Chondrocyte (in vitro differentiated cells): ENCODE measurements at regions not wholly inside any gene's neighbourhood (a gene's known extent, or its start where the extent isn't known, plus 50 kb on each side); places are given as distances from the start of the nearest gene placed in this dataset.

Experiments
- DNase-seq: peaks from one replicate; pipeline ENCODE4 v3.0.0; 2021; ENCODE audit warnings: mixed read lengths, low spot score
- H3K27ac Mint-ChIP-seq: one replicate; pipeline ENCODE4 v1.8.0; 2021; ENCODE audit warnings: mild to moderate bottlenecking, moderate library complexity, mixed read lengths; ENCODE audit not compliant: unreplicated experiment
- H3K27me3 Mint-ChIP-seq: 2 replicates; pipeline ENCODE4 v1.8.0; 2021; ENCODE audit warnings: low read depth, mixed read lengths
- H3K36me3 Mint-ChIP-seq: 2 replicates; pipeline ENCODE4 v1.8.0; 2021; ENCODE audit warnings: low read depth, mixed read lengths
- H3K4me1 Mint-ChIP-seq: 2 replicates; pipeline ENCODE4 v1.8.0; 2021; ENCODE audit warnings: low read depth, mild to moderate bottlenecking, mixed read lengths
- H3K4me3 Mint-ChIP-seq: one replicate; pipeline ENCODE4 v1.8.0; 2021; ENCODE audit warnings: mild to moderate bottlenecking, moderate library complexity, mixed read lengths; ENCODE audit not compliant: unreplicated experiment
- H3K9me3 Mint-ChIP-seq: 2 replicates; pipeline ENCODE4 v1.8.0; 2021; ENCODE audit warnings: low read depth, mixed read lengths
- TF ChIP-seq, protein P1 (sequence below): fragments of 200-600 bp; sonication (generic); IDR thresholded peaks from 2 replicates; pipeline ENCODE4 v1.5.0; 2021; ENCODE audit warnings: antibody characterized with exemption, mild to moderate bottlenecking, moderate library complexity

DNA sequence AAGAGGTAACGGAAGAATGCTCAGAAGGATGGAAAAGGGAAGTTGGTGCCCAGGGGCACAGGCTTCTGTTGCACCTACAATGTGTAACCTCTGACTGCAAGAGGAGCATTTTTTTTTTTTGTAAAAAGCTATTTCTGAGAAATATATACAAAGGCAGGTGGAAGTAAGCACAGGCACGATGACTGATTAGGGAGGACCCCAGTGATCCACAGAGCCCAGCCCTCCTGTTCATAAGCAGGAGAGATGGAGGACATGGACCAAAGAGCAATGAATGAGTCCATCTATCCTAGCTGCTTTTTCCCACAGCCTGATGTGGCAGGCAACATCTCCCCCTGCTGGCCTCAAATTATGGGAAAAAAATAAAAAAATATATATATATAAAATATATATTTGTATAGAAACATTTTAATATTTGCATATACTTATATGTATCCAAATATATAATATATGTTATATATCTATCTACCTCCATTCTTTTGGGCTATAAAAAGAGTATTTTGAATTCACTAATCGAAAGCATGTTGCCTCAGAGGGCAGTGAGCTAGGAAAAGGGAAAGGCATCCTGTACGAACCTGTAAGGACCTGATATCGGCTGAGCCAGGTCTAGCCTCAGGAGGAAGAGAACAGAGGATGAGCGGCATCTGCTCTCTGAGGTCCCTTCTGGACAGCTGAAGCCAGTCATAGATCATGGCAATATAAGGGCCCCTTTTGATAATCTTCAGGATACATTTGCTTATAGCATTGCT is 166.0 kb upstream of the STK17B start:
- no peak for DNase-seq
- TF ChIP-seq, protein P1, sequence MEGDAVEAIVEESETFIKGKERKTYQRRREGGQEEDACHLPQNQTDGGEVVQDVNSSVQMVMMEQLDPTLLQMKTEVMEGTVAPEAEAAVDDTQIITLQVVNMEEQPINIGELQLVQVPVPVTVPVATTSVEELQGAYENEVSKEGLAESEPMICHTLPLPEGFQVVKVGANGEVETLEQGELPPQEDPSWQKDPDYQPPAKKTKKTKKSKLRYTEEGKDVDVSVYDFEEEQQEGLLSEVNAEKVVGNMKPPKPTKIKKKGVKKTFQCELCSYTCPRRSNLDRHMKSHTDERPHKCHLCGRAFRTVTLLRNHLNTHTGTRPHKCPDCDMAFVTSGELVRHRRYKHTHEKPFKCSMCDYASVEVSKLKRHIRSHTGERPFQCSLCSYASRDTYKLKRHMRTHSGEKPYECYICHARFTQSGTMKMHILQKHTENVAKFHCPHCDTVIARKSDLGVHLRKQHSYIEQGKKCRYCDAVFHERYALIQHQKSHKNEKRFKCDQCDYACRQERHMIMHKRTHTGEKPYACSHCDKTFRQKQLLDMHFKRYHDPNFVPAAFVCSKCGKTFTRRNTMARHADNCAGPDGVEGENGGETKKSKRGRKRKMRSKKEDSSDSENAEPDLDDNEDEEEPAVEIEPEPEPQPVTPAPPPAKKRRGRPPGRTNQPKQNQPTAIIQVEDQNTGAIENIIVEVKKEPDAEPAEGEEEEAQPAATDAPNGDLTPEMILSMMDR: peak; percentile 86
- peaks cover 36% of the 10 kb centered on the region for H3K4me1 Mint-ChIP-seq
- H3K9me3 Mint-ChIP-seq: no peaks in the 10 kb centered on the region
- H3K27ac Mint-ChIP-seq: peak overlapping the region; percentile 42
- no peaks in the 10 kb centered on the region for H3K27me3 Mint-ChIP-seq
- no peak overlapping the region for H3K4me3 Mint-ChIP-seq
- H3K36me3 Mint-ChIP-seq: peaks cover 3% of the 10 kb centered on the region

DNA sequence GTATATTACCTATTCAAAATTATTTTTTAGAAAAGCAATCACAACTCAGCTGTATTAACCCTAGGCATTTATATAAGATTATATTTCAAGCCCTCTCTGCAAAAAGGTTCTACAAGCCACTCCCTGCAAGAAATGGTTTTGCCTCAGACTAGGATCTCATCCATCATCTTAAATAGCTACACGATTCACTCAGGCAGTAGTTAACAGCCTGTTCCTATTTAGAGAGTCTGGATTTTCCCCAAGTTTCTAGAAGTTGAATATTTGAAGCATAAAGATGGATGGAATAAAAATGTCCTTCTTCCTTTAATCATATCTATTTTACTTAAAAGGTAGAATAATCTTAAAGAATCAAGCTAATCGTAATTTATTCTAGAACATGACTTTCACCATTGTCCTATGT is 167.1 kb upstream of the STK17B start:
- peaks cover 36% of the 10 kb centered on the region for H3K4me1 Mint-ChIP-seq
- no peak overlapping the region for H3K4me3 Mint-ChIP-seq
- H3K9me3 Mint-ChIP-seq: no peaks in the 10 kb centered on the region
- H3K27ac Mint-ChIP-seq: no peak overlapping the region
- no peaks in the 10 kb centered on the region for H3K27me3 Mint-ChIP-seq
- no peak for DNase-seq
- peaks cover 3% of the 10 kb centered on the region for H3K36me3 Mint-ChIP-seq
- TF ChIP-seq, protein P1: no peak

DNA sequence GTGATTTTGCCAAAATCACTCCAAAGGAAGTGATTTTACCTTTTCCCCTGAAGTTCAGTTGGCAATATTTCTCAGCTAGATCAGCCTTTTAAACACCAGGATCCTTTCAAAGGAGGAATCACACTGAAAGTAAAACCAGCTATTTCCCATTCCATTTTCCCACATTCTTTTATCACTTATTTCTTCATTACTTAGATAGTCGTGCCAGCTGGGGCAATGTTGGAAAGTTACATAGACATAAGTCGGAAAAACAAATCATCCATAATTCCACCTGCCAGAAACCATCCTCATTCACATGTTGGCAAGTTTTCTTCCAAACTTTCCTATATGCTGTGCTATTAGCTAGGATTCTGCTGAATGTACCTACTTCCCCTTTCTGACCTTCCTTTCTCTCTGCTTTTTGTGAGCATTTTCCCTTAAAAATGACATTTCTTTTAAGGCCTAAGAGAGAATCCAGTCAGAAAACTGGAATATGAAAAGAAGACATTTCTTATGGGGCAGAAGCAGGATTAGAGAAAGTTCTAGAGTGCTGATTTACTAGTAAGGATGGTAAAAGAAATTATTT is 170.0 kb upstream of the STK17B start:
- Mint-ChIP-seq H3K4me1 (peaks cover 17% of the 10 kb centered on the region), H3K4me3 (no peak overlapping the region), H3K36me3 (peaks cover 3% of the 10 kb centered on the region), H3K27me3 (no peaks in the 10 kb centered on the region), H3K27ac (no peak overlapping the region), H3K9me3 (no peaks in the 10 kb centered on the region)
- TF ChIP-seq, protein P1: no peak
- no peak for DNase-seq

DNA sequence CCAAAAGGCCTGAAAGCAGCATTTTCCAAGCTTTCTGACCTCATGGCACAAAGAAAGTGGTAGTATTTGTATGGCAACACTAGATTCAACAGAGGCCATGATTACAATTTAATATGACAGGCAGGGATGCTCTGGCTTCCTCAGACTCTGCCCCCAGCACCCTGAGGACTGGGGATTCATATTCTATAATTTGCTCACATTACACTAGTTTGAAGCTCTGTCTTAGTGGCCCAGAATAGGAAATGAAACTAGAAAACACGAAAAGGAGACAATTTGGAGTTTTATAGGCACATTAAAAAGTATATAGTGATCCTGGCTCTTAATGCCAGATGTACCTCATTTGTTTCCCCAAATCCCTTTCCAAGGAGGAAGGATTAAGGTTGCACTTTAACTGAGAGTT is 173.0 kb upstream of the STK17B start:
- H3K27ac Mint-ChIP-seq: no peak overlapping the region
- H3K27me3 Mint-ChIP-seq: no peaks in the 10 kb centered on the region
- H3K4me1 Mint-ChIP-seq: no peaks in the 10 kb centered on the region
- H3K4me3 Mint-ChIP-seq: no peak overlapping the region
- H3K9me3 Mint-ChIP-seq: no peaks in the 10 kb centered on the region
- peaks cover 2% of the 10 kb centered on the region for H3K36me3 Mint-ChIP-seq
- no peak for DNase-seq
- TF ChIP-seq, protein P1: no peak

DNA sequence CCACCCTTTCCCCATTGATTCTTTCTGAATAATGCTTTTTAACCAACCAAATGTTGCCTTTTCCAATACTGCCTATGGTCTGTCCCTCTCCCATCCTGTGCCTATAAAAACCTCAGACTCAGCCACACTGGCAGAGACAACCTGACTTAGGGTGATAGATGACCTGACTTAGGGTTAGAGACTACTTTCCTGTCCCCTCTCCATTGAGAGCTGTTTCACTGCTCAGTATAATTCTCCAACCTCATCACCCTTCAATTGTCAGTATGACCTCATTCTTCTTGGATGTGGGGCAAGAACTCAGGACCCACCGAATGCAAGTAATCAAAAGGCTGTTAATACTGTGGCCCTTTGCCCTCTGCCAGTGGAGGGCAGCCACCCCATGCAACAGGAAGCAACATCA is 182.3 kb upstream of the STK17B start:
- H3K9me3 Mint-ChIP-seq: no peaks in the 10 kb centered on the region
- H3K27me3 Mint-ChIP-seq: no peaks in the 10 kb centered on the region
- peaks cover 18% of the 10 kb centered on the region for H3K4me1 Mint-ChIP-seq
- H3K36me3 Mint-ChIP-seq: peaks cover 3% of the 10 kb centered on the region
- no peak overlapping the region for H3K27ac Mint-ChIP-seq
- DNase-seq: no peak
- TF ChIP-seq, protein P1: no peak
- no peak overlapping the region for H3K4me3 Mint-ChIP-seq
